ENCODE measurements at regions not wholly inside any gene's neighbourhood (a gene's known extent, or its start where the extent isn't known, plus 50 kb on each side); places are given as distances from the start of the nearest gene placed in this dataset.

GRCh38 chr5:105868038-105868780 lies 1802.5 kb downstream of the EFNA5 start:
- H3K4me2 ChIP-seq (ENCODE audit: insufficient read depth, insufficient read length, low read length) = no peak overlapping the region
- H2BK120ac ChIP-seq (ENCODE audit: low read depth, low read length, poor library complexity, severe bottlenecking) = no peak overlapping the region
- Mint-ChIP-seq H3K9me3 (peaks cover 5 to 10% of the 10 kb centered on the region in 2 experiments; a peak in 4 of 5 replicates), H3K4me1 (no peaks in the 10 kb centered on the region; a peak in 1 of 4 replicates), H3K4me3 (no peak overlapping the region), H3K36me3 (ENCODE audit: insufficient read depth in 1 of 3, low read depth in 3 of 3) (peaks cover 0 to 22% (median 9%) of the 10 kb centered on the region in 3 experiments; a peak in 5 of 7 replicates), H3K27me3 (ENCODE audit: low read depth) (no peaks in the 10 kb centered on the region), H3K27ac (no peak overlapping the region)
- H4K5ac ChIP-seq (ENCODE audit: insufficient read length, low read depth, low read length) = no peak overlapping the region
- no peak overlapping the region for H2BK5ac ChIP-seq (ENCODE audit: insufficient read length, low read length)
- H3K56ac ChIP-seq (ENCODE audit: insufficient read length, low read depth, low read length) = no peak overlapping the region
- no peaks in the 10 kb centered on the region for H3K23me2 ChIP-seq (ENCODE audit: insufficient read length, low read depth, low read length, poor library complexity, severe bottlenecking)
- H3T11ph ChIP-seq (ENCODE audit: low read length) = no peak overlapping the region
- no peak overlapping the region for H3K4ac ChIP-seq (ENCODE audit: low read depth, low read length)
- H3K9me3 ChIP-seq (ENCODE audit: control insufficient read depth, low read depth, low read length) = no peaks in the 10 kb centered on the region
- H4K8ac ChIP-seq (replicated peaks; ENCODE audit: insufficient read length, low read depth, low read length) = no peak overlapping the region
- H4K20me1 ChIP-seq (ENCODE audit: control insufficient read depth, insufficient read depth, insufficient read length) = no peaks in the 10 kb centered on the region
- no peak overlapping the region for H2BK15ac ChIP-seq (ENCODE audit: low read depth, low read length)
- no peak overlapping the region for H3K14ac ChIP-seq (ENCODE audit: insufficient read depth, low read length)
- no peaks in the 10 kb centered on the region for H3K27me3 ChIP-seq (ENCODE audit: insufficient read depth, low read length)
- H3K9ac ChIP-seq (ENCODE audit: extremely low read depth, insufficient read length, low read length) = no peak overlapping the region
- H2AFZ ChIP-seq (ENCODE audit: low read length) = no peak overlapping the region
- TF ChIP-seq, protein P1, sequence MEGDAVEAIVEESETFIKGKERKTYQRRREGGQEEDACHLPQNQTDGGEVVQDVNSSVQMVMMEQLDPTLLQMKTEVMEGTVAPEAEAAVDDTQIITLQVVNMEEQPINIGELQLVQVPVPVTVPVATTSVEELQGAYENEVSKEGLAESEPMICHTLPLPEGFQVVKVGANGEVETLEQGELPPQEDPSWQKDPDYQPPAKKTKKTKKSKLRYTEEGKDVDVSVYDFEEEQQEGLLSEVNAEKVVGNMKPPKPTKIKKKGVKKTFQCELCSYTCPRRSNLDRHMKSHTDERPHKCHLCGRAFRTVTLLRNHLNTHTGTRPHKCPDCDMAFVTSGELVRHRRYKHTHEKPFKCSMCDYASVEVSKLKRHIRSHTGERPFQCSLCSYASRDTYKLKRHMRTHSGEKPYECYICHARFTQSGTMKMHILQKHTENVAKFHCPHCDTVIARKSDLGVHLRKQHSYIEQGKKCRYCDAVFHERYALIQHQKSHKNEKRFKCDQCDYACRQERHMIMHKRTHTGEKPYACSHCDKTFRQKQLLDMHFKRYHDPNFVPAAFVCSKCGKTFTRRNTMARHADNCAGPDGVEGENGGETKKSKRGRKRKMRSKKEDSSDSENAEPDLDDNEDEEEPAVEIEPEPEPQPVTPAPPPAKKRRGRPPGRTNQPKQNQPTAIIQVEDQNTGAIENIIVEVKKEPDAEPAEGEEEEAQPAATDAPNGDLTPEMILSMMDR (conservative IDR thresholded peaks at IDR 0.05) = peak; percentile 35
- H4K91ac ChIP-seq (ENCODE audit: insufficient read length, low read depth, low read length) = no peak overlapping the region
- H3K18ac ChIP-seq (ENCODE audit: insufficient read length, low read depth, low read length) = no peak overlapping the region
- no peak for DNase-seq
- H3K27ac ChIP-seq (ENCODE audit: insufficient read length, low read depth, low read length) = no peak overlapping the region
- WGBS (ENCODE audit: extremely low coverage, insufficient read length, low lambda C conversion rate) = no CpG with 5 or more reads among the region's 1 CpG
- no peak overlapping the region for H2BK20ac ChIP-seq (ENCODE audit: low read depth, low read length, poor library complexity, severe bottlenecking)
- H3K79me1 ChIP-seq (ENCODE audit: insufficient read depth, low read depth, low read length, poor library complexity, severe bottlenecking) = no peaks in the 10 kb centered on the region
- H2BK12ac ChIP-seq (ENCODE audit: insufficient read length, low read depth, low read length) = no peak overlapping the region
- H3K79me2 ChIP-seq (ENCODE audit: insufficient read depth, low read length) = no peaks in the 10 kb centered on the region
- H3K4me1 ChIP-seq (ENCODE audit: insufficient read depth, low read length) = no peaks in the 10 kb centered on the region
- H3K23ac ChIP-seq (ENCODE audit: insufficient read length, low read depth, low read length) = no peak overlapping the region
- H2AK5ac ChIP-seq (ENCODE audit: insufficient read length, low read length) = no peak overlapping the region
